Trophoblast cell (in vitro differentiated cells and primary cell): ENCODE measurements at regions not wholly inside any gene's neighbourhood (a gene's known extent, or its start where the extent isn't known, plus 50 kb on each side); places are given as distances from the start of the nearest gene placed in this dataset.
"Not testable (repeated sequence)": the region's sequence is repeated elsewhere in the genome, so short reads cannot be mapped to it uniquely, and the experiment has no call there.

ENCODE experiments used
- DNase-seq, 2 donors: peaks; one replicate each; pipeline ENCODE4 v3.0.0-alpha.2; 2016
- H2AFZ ChIP-seq: 2 replicates; pipeline ENCODE4 v1.6.1; 2013; ENCODE audit warnings: low read length, moderate library complexity, mild to moderate bottlenecking; ENCODE audit not compliant: insufficient read depth, poor library complexity
- H2AK5ac ChIP-seq: 2 replicates; pipeline ENCODE4 v1.6.1; 2013; ENCODE audit warnings: mild to moderate bottlenecking, low read length
- H2BK120ac ChIP-seq: 2 replicates; pipeline ENCODE4 v1.6.1; 2013; ENCODE audit warnings: low read length, mild to moderate bottlenecking, moderate library complexity; ENCODE audit not compliant: insufficient read depth, poor library complexity
- H2BK12ac ChIP-seq: 2 replicates; pipeline ENCODE4 v1.6.1; 2013; ENCODE audit warnings: mild to moderate bottlenecking, low read length, moderate library complexity
- H2BK5ac ChIP-seq: 2 replicates; pipeline ENCODE4 v1.6.1; 2013; ENCODE audit warnings: low read length, low read depth, moderate library complexity, mild to moderate bottlenecking; ENCODE audit not compliant: poor library complexity
- H3K14ac ChIP-seq: 2 replicates; pipeline ENCODE4 v1.6.1; 2013; ENCODE audit warnings: mild to moderate bottlenecking, low read length
- H3K18ac ChIP-seq: 2 replicates; pipeline ENCODE4 v1.6.1; 2013; ENCODE audit warnings: mild to moderate bottlenecking, low read length
- H3K23ac ChIP-seq: 2 replicates; pipeline ENCODE4 v1.6.1; 2013; ENCODE audit warnings: low read length
- H3K27ac ChIP-seq: 2 replicates; pipeline ENCODE4 v1.5.1; 2013; ENCODE audit warnings: low read depth, mild to moderate bottlenecking, inconsistent platforms, low read length, moderate library complexity
- H3K27me3 ChIP-seq: 2 replicates; pipeline ENCODE4 v1.6.1; 2013; ENCODE audit warnings: inconsistent platforms, mild to moderate bottlenecking, low read length, moderate library complexity; ENCODE audit not compliant: insufficient read depth
- H3K36me3 ChIP-seq, 2 experiments: 1 replicate in 1 of 2; 2 replicates in 1 of 2; pipeline ENCODE4 v1.6.1; 2013; ENCODE audit warnings: low read length in 2 of 2, mild to moderate bottlenecking in 2 of 2, moderate library complexity in 1 of 2; ENCODE audit not compliant: insufficient read depth in 2 of 2, control insufficient read depth in 1 of 2
- H3K4ac ChIP-seq: 2 replicates; pipeline ENCODE4 v1.6.1; 2013; ENCODE audit warnings: low read depth, mild to moderate bottlenecking, low read length, moderate library complexity
- H3K4me1 ChIP-seq, 2 experiments: 1 replicate in 1 of 2; 2 replicates in 1 of 2; pipeline ENCODE4 v1.6.1; 2013; ENCODE audit warnings: low read length in 2 of 2, mild to moderate bottlenecking in 2 of 2, moderate library complexity in 1 of 2; ENCODE audit not compliant: insufficient read depth in 2 of 2, control insufficient read depth in 1 of 2
- H3K4me2 ChIP-seq: 2 replicates; pipeline ENCODE4 v1.6.1; 2013; ENCODE audit warnings: inconsistent platforms, mild to moderate bottlenecking, low read length, moderate library complexity
- H3K4me3 ChIP-seq: 2 replicates; pipeline ENCODE4 v1.5.1; 2013; ENCODE audit warnings: mild to moderate bottlenecking, low read depth, low read length, inconsistent platforms
- H3K79me1 ChIP-seq: one replicate; pipeline ENCODE4 v1.6.1; 2013; ENCODE audit warnings: low read length
- H3K79me2 ChIP-seq: 2 replicates; pipeline ENCODE4 v1.6.1; 2013; ENCODE audit warnings: low read length, mild to moderate bottlenecking; ENCODE audit not compliant: control insufficient read depth, insufficient read depth, poor library complexity
- H3K9ac ChIP-seq: 2 replicates; pipeline ENCODE4 v1.6.1; 2013; ENCODE audit warnings: mild to moderate bottlenecking, low read length
- H3K9me3 ChIP-seq: 2 replicates; pipeline ENCODE4 v1.6.1; 2013; ENCODE audit warnings: low read depth, mild to moderate bottlenecking, control low read depth, inconsistent platforms, low read length; ENCODE audit not compliant: insufficient read depth
- H4K12ac ChIP-seq: 2 replicates; pipeline ENCODE4 v1.6.1; 2013; ENCODE audit warnings: low read depth, mild to moderate bottlenecking, low read length, moderate library complexity
- H4K8ac ChIP-seq: 2 replicates; pipeline ENCODE4 v1.6.1; 2013; ENCODE audit warnings: low read depth, mild to moderate bottlenecking, low read length, moderate library complexity
- H4K91ac ChIP-seq: one replicate; pipeline ENCODE4 v1.6.1; 2013; ENCODE audit warnings: low read depth, mild to moderate bottlenecking, low read length, moderate library complexity
- WGBS: extraction: QIAGEN DNeasy Blood & Tissue Kit; methylation state at CpG from one replicate; pipeline ENCODE4 v1.1.7; 2013; ENCODE audit warnings: missing lambda C conversion rate; ENCODE audit not compliant: insufficient read length, insufficient coverage; ENCODE audit errors: extremely low coverage; 5-methylcytosine and 5-hydroxymethylcytosine counted together

DNA sequence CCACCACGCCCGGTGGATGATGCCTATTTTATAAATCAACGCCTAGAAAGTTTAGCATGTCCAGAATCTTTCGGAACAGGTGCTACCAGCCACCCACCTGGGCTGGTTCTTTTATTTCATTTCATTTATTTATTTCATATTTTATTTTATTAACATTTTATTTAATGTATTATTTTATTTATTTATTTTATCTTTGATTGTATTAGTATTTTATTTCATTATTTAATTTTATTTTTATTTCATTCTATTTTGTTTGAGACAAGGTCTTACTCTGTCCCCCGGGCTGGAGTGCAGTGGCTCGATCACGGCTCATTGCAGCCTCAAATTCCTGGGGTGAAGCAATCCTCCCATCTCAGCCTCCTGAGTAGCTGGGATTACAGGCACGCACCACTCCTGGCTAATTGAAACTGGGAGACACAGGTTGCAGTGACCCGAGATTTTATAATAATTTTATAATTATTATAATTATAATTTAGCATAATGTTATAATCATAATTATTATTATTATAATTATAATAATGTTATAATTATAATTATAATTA, 187.2 kb downstream of the SHOX start:
- H3K27ac ChIP-seq, result no peak overlapping the region
- no peaks in the 10 kb centered on the region for H3K9me3 ChIP-seq
- H3K9ac ChIP-seq, result no peak overlapping the region
- H3K4me2 ChIP-seq, result no peak overlapping the region
- no peaks in the 10 kb centered on the region for H3K4me1 ChIP-seq
- H3K79me2 ChIP-seq, result no peaks in the 10 kb centered on the region
- no peak overlapping the region for H3K14ac ChIP-seq
- WGBS, result no CpG with 5 or more reads among the region's 9 CpGs
- H3K27me3 ChIP-seq, result no peaks in the 10 kb centered on the region
- H2AK5ac ChIP-seq, result no peak overlapping the region
- H2BK120ac ChIP-seq, result no peak overlapping the region
- H4K91ac ChIP-seq, result no peak overlapping the region
- no peak overlapping the region for H2BK5ac ChIP-seq
- H3K79me1 ChIP-seq, result no peaks in the 10 kb centered on the region
- no peak overlapping the region for H3K4me3 ChIP-seq
- no peak overlapping the region for H2BK12ac ChIP-seq
- no peak overlapping the region for H4K8ac ChIP-seq
- DNase-seq, result no peak
- H4K12ac ChIP-seq, result no peak overlapping the region
- no peak overlapping the region for H3K18ac ChIP-seq
- no peaks in the 10 kb centered on the region for H3K36me3 ChIP-seq
- no peak overlapping the region for H3K4ac ChIP-seq
- H3K23ac ChIP-seq, result no peak overlapping the region
- no peak overlapping the region for H2AFZ ChIP-seq

DNA sequence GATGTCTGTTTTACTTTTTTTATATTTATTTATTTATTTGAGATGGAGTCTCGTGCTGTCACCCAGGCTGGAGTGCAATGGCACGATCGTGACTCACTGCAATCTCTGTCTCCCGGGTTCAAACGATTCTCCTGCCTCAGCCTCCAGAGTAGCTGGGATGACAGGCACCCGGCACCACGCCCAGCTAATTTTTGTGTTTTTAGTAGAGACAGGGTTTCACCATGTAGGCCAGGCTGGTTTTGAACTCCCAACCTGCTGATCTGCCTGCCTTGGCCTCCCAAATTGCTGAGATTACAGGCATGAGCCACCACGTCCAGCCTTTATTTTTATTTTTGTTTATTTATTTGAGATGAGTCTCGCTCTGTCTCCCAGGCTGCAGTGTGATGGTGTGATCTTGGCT, 186.6 kb downstream of the SHOX start:
- not testable (repeated sequence) for H3K14ac ChIP-seq, H3K18ac ChIP-seq, H3K4me1 ChIP-seq, H3K4me2 ChIP-seq, H2AK5ac ChIP-seq, H4K12ac ChIP-seq, H3K27ac ChIP-seq, H4K91ac ChIP-seq, H3K27me3 ChIP-seq, H3K36me3 ChIP-seq, DNase-seq, H2BK5ac ChIP-seq, H3K4me3 ChIP-seq, H3K9ac ChIP-seq, H2BK120ac ChIP-seq, H3K23ac ChIP-seq, H3K9me3 ChIP-seq, H4K8ac ChIP-seq, H3K79me1 ChIP-seq, H2BK12ac ChIP-seq, H2AFZ ChIP-seq, H3K4ac ChIP-seq, H3K79me2 ChIP-seq
- WGBS, result no CpG with 5 or more reads among the region's 9 CpGs

DNA sequence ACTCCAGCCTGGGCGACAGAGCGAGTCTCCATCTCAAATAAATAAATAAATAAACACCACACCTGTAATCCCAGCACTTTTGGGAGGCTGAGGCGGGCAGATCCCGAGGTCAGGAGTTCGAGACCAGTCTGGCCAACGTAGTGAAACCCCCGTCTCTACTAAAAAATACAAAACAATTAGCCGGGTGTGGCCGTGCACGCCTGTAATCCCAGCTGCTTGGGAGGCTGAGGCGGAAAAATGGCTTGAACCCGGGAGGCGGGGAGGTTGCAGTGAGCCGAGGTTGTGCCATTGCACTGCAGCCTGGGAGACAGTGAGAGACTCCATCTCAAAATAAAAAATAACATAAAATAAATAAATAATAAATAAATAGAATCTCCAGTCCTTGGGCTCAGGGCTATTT, 185.8 kb downstream of the SHOX start:
- H3K4ac ChIP-seq, result no peak overlapping the region
- no peak overlapping the region for H3K14ac ChIP-seq
- H4K91ac ChIP-seq, result no peak overlapping the region
- no peak overlapping the region for H4K12ac ChIP-seq
- no peak overlapping the region for H4K8ac ChIP-seq
- H2AFZ ChIP-seq, result no peak overlapping the region
- no peak overlapping the region for H2BK5ac ChIP-seq
- H3K9ac ChIP-seq, result no peak overlapping the region
- H3K4me1 ChIP-seq, result no peaks in the 10 kb centered on the region
- H2BK120ac ChIP-seq, result no peak overlapping the region
- H3K27me3 ChIP-seq, result no peaks in the 10 kb centered on the region
- no peaks in the 10 kb centered on the region for H3K9me3 ChIP-seq
- no CpG with 5 or more reads among the region's 14 CpGs for WGBS
- H3K4me2 ChIP-seq, result no peak overlapping the region
- no peak overlapping the region for H3K18ac ChIP-seq
- H3K23ac ChIP-seq, result no peak overlapping the region
- H3K27ac ChIP-seq, result no peak overlapping the region
- H3K4me3 ChIP-seq, result no peak overlapping the region
- no peaks in the 10 kb centered on the region for H3K79me2 ChIP-seq
- H3K79me1 ChIP-seq, result no peaks in the 10 kb centered on the region
- no peak overlapping the region for H2BK12ac ChIP-seq
- DNase-seq, result no peak
- H2AK5ac ChIP-seq, result no peak overlapping the region
- H3K36me3 ChIP-seq, result no peaks in the 10 kb centered on the region

DNA sequence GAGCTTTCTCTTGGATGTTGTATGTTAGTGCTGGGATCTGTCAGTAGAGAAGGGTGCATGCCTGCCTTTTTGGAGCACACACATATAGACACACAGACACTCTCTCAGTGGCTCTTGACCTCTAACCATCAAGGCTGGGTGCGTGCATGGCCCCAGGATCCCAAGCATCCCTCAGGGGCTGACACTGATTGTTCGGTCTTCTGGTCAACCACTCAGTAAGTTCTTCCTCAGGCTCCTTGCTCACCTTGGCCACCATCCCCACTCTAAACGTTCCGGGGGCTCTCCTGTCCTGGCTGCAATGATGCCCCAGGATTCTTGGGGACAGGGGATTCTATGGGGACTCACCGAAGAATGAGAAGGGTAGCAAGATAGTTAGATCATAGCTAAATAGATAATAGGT, 179.6 kb downstream of the SHOX start:
- Histone ChIP-seq H3K23ac (no peak overlapping the region), H3K4ac (no peak overlapping the region), H2BK5ac (no peak overlapping the region), H3K9me3 (no peaks in the 10 kb centered on the region), H2AFZ (no peak overlapping the region), H3K36me3 (no peaks in the 10 kb centered on the region), H3K18ac (no peak overlapping the region), H3K4me3 (no peak overlapping the region), H2AK5ac (no peak overlapping the region), H3K79me2 (no peaks in the 10 kb centered on the region), H3K79me1 (no peaks in the 10 kb centered on the region), H3K14ac (no peak overlapping the region), H2BK120ac (no peak overlapping the region), H4K12ac (no peak overlapping the region), H3K4me1 (no peaks in the 10 kb centered on the region), H3K4me2 (no peak overlapping the region), H4K91ac (no peak overlapping the region), H3K9ac (no peak overlapping the region), H3K27ac (no peak overlapping the region), H2BK12ac (no peak overlapping the region), H3K27me3 (no peaks in the 10 kb centered on the region), H4K8ac (no peak overlapping the region)
- WGBS, result no CpG with 5 or more reads among the region's 5 CpGs
- no peak for DNase-seq
